Fibroblast of pulmonary artery (primary cell): ENCODE measurements at regions not wholly inside any gene's neighbourhood (a gene's known extent, or its start where the extent isn't known, plus 50 kb on each side); places are given as distances from the start of the nearest gene placed in this dataset.

Experiments
- DNase-seq: peaks from one replicate; pipeline ENCODE4 v3.0.0-alpha.2; 2010; ENCODE audit warnings: low read depth
- H3K4me3 ChIP-seq: replicated peaks from 2 replicates; pipeline ENCODE4 v1.5.1; 2011; ENCODE audit warnings: low read depth, mild to moderate bottlenecking, control low read depth, low read length, moderate library complexity
- TF ChIP-seq, protein P1 (sequence below): IDR thresholded peaks from 2 replicates; pipeline ENCODE4 v1.5.1; 2011; ENCODE audit warnings: mild to moderate bottlenecking, control low read depth, low read length, inconsistent platforms; ENCODE audit errors: missing control alignments

DNA sequence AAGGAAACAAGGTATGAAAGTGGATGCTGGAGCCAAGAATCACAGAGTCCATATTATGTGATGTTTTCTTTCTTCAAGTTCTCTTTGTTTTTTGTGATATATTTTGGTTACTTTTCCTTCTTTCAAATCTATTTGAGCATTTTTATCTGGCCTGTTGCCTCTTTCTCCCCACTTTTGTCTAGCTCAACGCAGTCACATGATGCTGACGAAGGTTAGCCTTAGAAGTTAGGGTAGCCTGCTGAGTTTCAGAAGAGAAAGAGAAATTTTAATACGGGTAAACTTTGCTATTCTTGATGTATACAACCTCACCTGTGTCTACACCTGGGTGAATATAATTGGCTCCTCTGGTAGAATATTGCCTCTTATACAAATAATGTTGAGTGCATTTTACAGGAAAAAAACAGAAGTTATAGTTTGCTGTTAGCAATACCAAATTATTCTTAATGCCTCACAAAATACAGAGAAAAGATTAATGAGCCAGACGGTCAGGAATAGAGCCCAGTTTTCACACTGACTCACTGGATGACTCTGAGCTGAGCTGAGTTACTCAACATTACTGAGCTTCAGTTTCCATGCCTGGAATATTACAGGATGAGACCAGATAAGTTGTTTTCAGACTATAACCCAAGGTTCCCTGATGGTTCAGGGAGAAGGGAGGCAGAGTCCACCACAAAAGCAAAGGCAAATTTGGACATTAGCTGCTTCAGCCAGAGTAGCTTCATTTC is 161.6 kb upstream of the BDNF start:
- H3K4me3 ChIP-seq = no peak overlapping the region
- TF ChIP-seq, protein P1, sequence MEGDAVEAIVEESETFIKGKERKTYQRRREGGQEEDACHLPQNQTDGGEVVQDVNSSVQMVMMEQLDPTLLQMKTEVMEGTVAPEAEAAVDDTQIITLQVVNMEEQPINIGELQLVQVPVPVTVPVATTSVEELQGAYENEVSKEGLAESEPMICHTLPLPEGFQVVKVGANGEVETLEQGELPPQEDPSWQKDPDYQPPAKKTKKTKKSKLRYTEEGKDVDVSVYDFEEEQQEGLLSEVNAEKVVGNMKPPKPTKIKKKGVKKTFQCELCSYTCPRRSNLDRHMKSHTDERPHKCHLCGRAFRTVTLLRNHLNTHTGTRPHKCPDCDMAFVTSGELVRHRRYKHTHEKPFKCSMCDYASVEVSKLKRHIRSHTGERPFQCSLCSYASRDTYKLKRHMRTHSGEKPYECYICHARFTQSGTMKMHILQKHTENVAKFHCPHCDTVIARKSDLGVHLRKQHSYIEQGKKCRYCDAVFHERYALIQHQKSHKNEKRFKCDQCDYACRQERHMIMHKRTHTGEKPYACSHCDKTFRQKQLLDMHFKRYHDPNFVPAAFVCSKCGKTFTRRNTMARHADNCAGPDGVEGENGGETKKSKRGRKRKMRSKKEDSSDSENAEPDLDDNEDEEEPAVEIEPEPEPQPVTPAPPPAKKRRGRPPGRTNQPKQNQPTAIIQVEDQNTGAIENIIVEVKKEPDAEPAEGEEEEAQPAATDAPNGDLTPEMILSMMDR = no peak
- peak; percentile 84 for DNase-seq

DNA sequence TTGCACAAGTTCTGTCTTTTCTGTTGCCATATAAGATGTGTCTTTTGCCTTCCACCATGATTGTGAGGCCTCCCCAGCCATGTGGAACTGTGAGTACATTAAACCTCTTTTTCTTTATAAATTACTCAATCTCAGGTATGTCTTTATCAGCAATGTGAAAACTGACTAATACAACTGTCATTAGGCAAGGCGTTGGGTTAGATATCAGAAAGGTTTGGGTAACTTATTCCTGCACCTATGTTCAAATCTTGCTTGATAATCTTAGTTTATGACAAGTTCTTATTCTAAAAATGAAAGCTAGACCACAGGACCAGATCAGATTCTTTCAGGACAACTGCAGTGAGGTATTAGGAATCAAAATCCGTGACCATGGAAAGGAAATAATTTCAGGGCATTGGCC is 160.6 kb upstream of the BDNF start:
- no peak for DNase-seq
- TF ChIP-seq, protein P1 = no peak
- H3K4me3 ChIP-seq = no peak overlapping the region

DNA sequence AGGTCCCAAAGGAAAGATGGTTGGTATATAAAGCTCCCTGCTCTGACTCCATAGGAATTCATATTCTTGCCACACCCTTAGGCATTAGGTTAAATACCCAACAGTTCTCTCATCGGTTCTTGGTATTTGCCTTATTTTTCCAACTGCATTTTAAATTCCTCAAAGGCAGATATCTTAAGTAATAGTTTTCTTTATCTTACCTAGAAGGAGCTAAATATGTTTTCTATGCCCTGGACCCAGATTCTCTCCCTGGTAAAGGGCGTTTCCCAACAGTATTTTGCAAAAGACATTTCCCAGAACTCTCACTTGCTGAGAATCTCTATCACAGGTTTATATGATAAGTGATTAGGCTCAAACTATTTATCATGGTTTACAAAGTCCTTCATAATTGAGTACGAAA is 158.6 kb upstream of the BDNF start:
- no peak for DNase-seq
- H3K4me3 ChIP-seq = no peak overlapping the region
- TF ChIP-seq, protein P1 = no peak

DNA sequence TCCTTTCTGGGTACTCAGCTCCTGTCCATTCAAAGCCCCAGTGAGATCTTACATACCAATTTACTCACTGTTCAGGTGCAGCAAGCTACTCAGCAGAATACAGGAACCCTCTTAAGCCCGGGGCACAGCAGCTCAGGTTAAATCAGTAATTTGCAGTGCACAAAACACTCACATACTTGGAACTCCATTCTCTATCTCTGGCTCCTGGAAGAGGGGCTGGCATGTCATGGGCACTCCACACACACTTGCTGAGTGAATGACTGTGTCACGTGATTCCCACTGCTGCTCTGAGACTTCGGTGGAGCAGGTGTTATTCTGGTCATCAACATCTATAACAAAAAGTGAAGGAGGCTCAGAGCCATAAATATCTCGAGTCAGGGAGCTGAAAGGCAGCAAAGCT is 157.3 kb upstream of the BDNF start:
- TF ChIP-seq, protein P1 = no peak
- no peak for DNase-seq
- H3K4me3 ChIP-seq = no peak overlapping the region

DNA sequence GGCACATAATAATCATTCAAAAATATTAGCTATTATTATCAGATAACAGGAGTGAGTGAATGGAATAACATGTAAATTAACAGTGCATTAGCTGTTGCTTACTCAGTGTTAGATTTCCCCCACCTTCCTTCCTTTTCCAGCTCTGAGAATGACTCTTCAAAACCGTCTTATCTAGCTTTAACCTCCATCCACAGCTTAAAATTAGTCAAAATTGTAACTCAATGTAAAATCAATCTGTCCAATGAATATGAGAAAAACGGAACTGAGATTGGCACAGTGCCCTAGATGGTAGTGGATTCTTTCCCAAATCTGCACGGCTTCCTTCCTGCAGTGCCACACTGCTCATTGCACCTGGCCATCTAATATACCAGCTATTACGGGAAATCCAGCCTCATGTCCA is 156.8 kb upstream of the BDNF start:
- TF ChIP-seq, protein P1 = no peak
- no peak overlapping the region for H3K4me3 ChIP-seq
- no peak for DNase-seq

DNA sequence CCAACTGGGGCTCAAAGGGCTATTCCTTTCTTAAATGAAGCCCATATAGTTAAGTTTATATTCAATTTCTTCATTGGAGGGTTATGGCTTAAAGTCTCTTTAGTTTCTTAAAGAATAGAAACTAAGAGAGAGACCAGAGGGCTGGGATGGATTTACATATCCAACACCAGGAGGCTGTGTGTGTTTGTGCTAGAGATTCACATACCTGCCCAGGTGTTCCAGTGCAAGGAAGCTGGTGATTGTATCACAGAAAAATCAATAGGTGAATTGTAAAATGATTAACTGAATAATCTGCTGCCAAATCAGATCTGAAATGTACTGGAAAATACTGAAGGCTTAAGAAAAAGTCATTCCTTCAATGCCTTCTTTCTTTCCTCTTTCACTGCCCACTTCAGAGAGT is 148.2 kb upstream of the BDNF start:
- no peak overlapping the region for H3K4me3 ChIP-seq
- no peak for DNase-seq
- TF ChIP-seq, protein P1 = no peak

DNA sequence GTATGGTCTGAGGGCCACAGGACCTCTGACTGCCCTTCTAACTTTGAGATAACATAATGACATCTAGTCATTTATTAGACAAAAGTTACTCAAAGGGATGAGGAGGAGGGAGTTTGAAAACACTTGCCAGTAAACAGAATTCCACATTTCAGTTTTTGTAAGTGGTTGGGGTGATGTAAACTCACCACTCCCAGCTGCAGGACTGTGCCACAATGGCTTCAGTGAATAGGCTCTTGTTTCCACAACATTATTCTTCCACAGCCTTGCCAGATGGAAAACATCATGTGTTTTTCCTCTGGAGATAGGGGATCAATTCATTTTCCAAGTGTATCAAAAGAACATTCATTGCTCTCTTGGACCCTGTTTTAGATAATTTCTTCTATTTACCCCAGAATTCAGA is 147.2 kb upstream of the BDNF start:
- TF ChIP-seq, protein P1 = no peak

More for the DNA sequence above, 147.2 kb upstream of the BDNF start:
- H3K4me3 ChIP-seq = no peak overlapping the region
- DNase-seq = no peak
